ENCODE measurements at regions not wholly inside any gene's neighbourhood (a gene's known extent, or its start where the extent isn't known, plus 50 kb on each side); places are given as distances from the start of the nearest gene placed in this dataset.

- TF ChIP-seq POLR2A (IDR thresholded peaks at IDR 0.05; ENCODE audit: low read length) (no peak), GATA1 (IDR thresholded peaks at IDR 0.05; ENCODE audit: low read depth, low read length) (no peak)
Measured at GRCh38 chr7:25842201-25842733, 309.7 kb upstream of the NFE2L3 start.

Measured in erythroblast (primary cell).